HL-60 (cell line): ENCODE measurements at regions not wholly inside any gene's neighbourhood (a gene's known extent, or its start where the extent isn't known, plus 50 kb on each side); places are given as distances from the start of the nearest gene placed in this dataset.

Source experiments
- DNase-seq, 2 experiments: peaks; one replicate each; pipeline ENCODE4 v3.0.0-alpha.2; 2010 to 2020; ENCODE audit warnings: low read depth in 1 of 2, low spot score in 1 of 2
- H3K27ac ChIP-seq: fragments of 250-450 bp; sonication (Bioruptor Pico); replicated peaks from 2 replicates; pipeline ENCODE4 v1.5.1; 2020; ENCODE audit warnings: mild to moderate bottlenecking, moderate library complexity
- H3K27me3 ChIP-seq: fragments of 250-450 bp; sonication (Bioruptor Pico); 2 replicates; pipeline ENCODE4 v1.5.1; 2021; ENCODE audit warnings: mild to moderate bottlenecking, moderate library complexity; ENCODE audit not compliant: insufficient read depth, poor library complexity, severe bottlenecking
- H3K4me3 ChIP-seq: replicated peaks from 2 replicates; pipeline ENCODE4 v1.5.1; 2011; ENCODE audit warnings: mild to moderate bottlenecking, control low read depth, low read length; ENCODE audit not compliant: insufficient read depth
- CTCF ChIP-seq: IDR thresholded peaks from one replicate; pipeline ENCODE4 v1.5.1; 2011; ENCODE audit warnings: low read length, control low read depth, inconsistent platforms; ENCODE audit not compliant: insufficient read depth
- GABPA ChIP-seq: IDR thresholded peaks from 2 replicates; pipeline ENCODE4 v1.6.1; 2012; ENCODE audit warnings: low read depth
- POLR2AphosphoS5 ChIP-seq: IDR thresholded peaks from 2 replicates; pipeline ENCODE4 v1.6.1; 2012; ENCODE audit warnings: low read depth
- REST ChIP-seq: IDR thresholded peaks from 2 replicates; pipeline ENCODE4 v1.6.1; 2012; ENCODE audit warnings: low read depth; ENCODE audit not compliant: insufficient replicate concordance
- SPI1 ChIP-seq: IDR thresholded peaks from 2 replicates; pipeline ENCODE4 v1.6.1; 2012; ENCODE audit warnings: low read depth, mild to moderate bottlenecking, borderline replicate concordance

GRCh38 chr6:85195243-85195642 is 254.6 kb upstream of the NT5E start:
- Histone ChIP-seq H3K27me3 (no peaks in the 10 kb centered on the region), H3K4me3 (no peak overlapping the region), H3K27ac (no peak overlapping the region)
- no peak for DNase-seq
- no peak for TF ChIP-seq POLR2AphosphoS5
- TF ChIP-seq CTCF: no peak
- TF ChIP-seq GABPA: no peak
- TF ChIP-seq REST: no peak
- no peak for TF ChIP-seq SPI1

GRCh38 chr6:85193339-85193738 is 256.5 kb upstream of the NT5E start:
- DNase-seq: no peak
- H3K4me3 ChIP-seq: no peak overlapping the region
- TF ChIP-seq POLR2AphosphoS5 (no peak), GABPA (no peak), CTCF (no peak), REST (no peak), SPI1 (no peak)
- no peaks in the 10 kb centered on the region for H3K27me3 ChIP-seq
- H3K27ac ChIP-seq: no peak overlapping the region

GRCh38 chr6:85192596-85192995 is 257.3 kb upstream of the NT5E start:
- Histone ChIP-seq H3K27me3 (no peaks in the 10 kb centered on the region), H3K27ac (no peak overlapping the region), H3K4me3 (no peak overlapping the region)
- DNase-seq: no peak
- TF ChIP-seq POLR2AphosphoS5: no peak
- TF ChIP-seq CTCF: no peak
- no peak for TF ChIP-seq SPI1
- TF ChIP-seq REST: no peak
- no peak for TF ChIP-seq GABPA
